OCI-LY1 (cell line): ENCODE measurements at regions not wholly inside any gene's neighbourhood (a gene's known extent, or its start where the extent isn't known, plus 50 kb on each side); places are given as distances from the start of the nearest gene placed in this dataset.

Experiments
- H2AFZ ChIP-seq: fragments of 200-600 bp; sonication (generic), shearing (Covaris generic); 2 replicates; pipeline ENCODE4 v1.6.0; 2014; ENCODE audit warnings: antibody characterized with exemption, mild to moderate bottlenecking, low read length
- H3F3A ChIP-seq: fragments of 200-600 bp; sonication (generic), shearing (Covaris generic); 2 replicates; pipeline ENCODE4 v1.6.0; 2014; ENCODE audit warnings: mild to moderate bottlenecking, antibody characterized with exemption, low read length, moderate library complexity; ENCODE audit not compliant: insufficient read depth
- H3K27ac ChIP-seq: fragments of 200-600 bp; sonication (generic); 2 replicates; pipeline ENCODE4 v1.5.1; 2014; ENCODE audit warnings: low read length, mixed run types, mild to moderate bottlenecking, low read depth; ENCODE audit not compliant: poor library complexity, severe bottlenecking
- H3K27me3 ChIP-seq: fragments of 200-600 bp; sonication (generic); 2 replicates; pipeline ENCODE4 v1.6.0; 2014; ENCODE audit warnings: antibody characterized with exemption, mild to moderate bottlenecking, low read length, moderate library complexity; ENCODE audit not compliant: insufficient read depth
- H3K36me3 ChIP-seq: fragments of 200-600 bp; sonication (generic); 2 replicates; pipeline ENCODE4 v1.6.1; 2014; ENCODE audit warnings: mild to moderate bottlenecking, antibody characterized with exemption, low read length, moderate library complexity, mixed read lengths; ENCODE audit not compliant: insufficient read depth
- H3K4me1 ChIP-seq: fragments of 200-600 bp; sonication (generic); 2 replicates; pipeline ENCODE4 v1.5.1; 2014; ENCODE audit warnings: mild to moderate bottlenecking, low read length, moderate library complexity; ENCODE audit not compliant: insufficient read depth, severe bottlenecking
- H3K4me2 ChIP-seq: fragments of 200-600 bp; sonication (generic), shearing (Covaris generic); 2 replicates; pipeline ENCODE4 v1.6.1; 2014; ENCODE audit warnings: low read length
- H3K4me3 ChIP-seq: fragments of 200-600 bp; sonication (generic); 2 replicates; pipeline ENCODE4 v1.5.1; 2014; ENCODE audit warnings: low read length, low read depth, mild to moderate bottlenecking, mixed read lengths; ENCODE audit not compliant: poor library complexity, severe bottlenecking
- H3K79me2 ChIP-seq: fragments of 200-600 bp; shearing (Covaris generic); 2 replicates; pipeline ENCODE4 v1.6.1; 2016; ENCODE audit warnings: mixed run types, low read length, mixed read lengths; ENCODE audit not compliant: insufficient read depth
- H3K9ac ChIP-seq: fragments of 200-600 bp; sonication (generic), shearing (Covaris generic); 2 replicates; pipeline ENCODE4 v1.6.1; 2014; ENCODE audit warnings: mild to moderate bottlenecking, low read length, mixed read lengths
- H3K9me2 ChIP-seq: fragments of 200-600 bp; sonication (generic), shearing (Covaris generic); 2 replicates; pipeline ENCODE4 v1.6.1; 2014; ENCODE audit warnings: low read depth, mild to moderate bottlenecking, low read length, mixed read lengths
- H3K9me3 ChIP-seq: fragments of 200-600 bp; shearing (Covaris generic); 2 replicates; pipeline ENCODE4 v1.6.1; 2014; ENCODE audit warnings: low read length, mixed read lengths
- H4K20me1 ChIP-seq: fragments of 200-600 bp; sonication (generic), shearing (Covaris generic); 2 replicates; pipeline ENCODE4 v1.6.0; 2016; ENCODE audit warnings: mild to moderate bottlenecking, low read length; ENCODE audit not compliant: insufficient read depth
- EZH2 ChIP-seq: fragments of 200-600 bp; sonication (generic), shearing (Covaris generic); IDR thresholded peaks from 2 replicates; pipeline ENCODE4 v1.8.0; 2017; ENCODE audit warnings: borderline replicate concordance, mixed run types, mild to moderate bottlenecking, antibody characterized with exemption, low read length, moderate library complexity, mixed read lengths
- TF ChIP-seq, protein P1 (sequence below): fragments of 200-600 bp; sonication (generic), shearing (Covaris generic); IDR thresholded peaks from 2 replicates; pipeline ENCODE4 v1.5.1; 2017; ENCODE audit warnings: mild to moderate bottlenecking, antibody characterized with exemption, low read length, moderate library complexity, mixed read lengths

- Histone ChIP-seq H3K27ac (no peak overlapping the region), H2AFZ (no peak overlapping the region), H3K9ac (no peak overlapping the region), H3K36me3 (no peaks in the 10 kb centered on the region), H3K4me2 (no peak overlapping the region), H4K20me1 (no peaks in the 10 kb centered on the region), H3K79me2 (no peaks in the 10 kb centered on the region), H3F3A (no peaks in the 10 kb centered on the region), H3K9me2 (no peaks in the 10 kb centered on the region), H3K9me3 (no peaks in the 10 kb centered on the region), H3K4me3 (no peak overlapping the region), H3K27me3 (no peaks in the 10 kb centered on the region), H3K4me1 (no peaks in the 10 kb centered on the region)
- TF ChIP-seq EZH2, result no peak
- TF ChIP-seq, protein P1, sequence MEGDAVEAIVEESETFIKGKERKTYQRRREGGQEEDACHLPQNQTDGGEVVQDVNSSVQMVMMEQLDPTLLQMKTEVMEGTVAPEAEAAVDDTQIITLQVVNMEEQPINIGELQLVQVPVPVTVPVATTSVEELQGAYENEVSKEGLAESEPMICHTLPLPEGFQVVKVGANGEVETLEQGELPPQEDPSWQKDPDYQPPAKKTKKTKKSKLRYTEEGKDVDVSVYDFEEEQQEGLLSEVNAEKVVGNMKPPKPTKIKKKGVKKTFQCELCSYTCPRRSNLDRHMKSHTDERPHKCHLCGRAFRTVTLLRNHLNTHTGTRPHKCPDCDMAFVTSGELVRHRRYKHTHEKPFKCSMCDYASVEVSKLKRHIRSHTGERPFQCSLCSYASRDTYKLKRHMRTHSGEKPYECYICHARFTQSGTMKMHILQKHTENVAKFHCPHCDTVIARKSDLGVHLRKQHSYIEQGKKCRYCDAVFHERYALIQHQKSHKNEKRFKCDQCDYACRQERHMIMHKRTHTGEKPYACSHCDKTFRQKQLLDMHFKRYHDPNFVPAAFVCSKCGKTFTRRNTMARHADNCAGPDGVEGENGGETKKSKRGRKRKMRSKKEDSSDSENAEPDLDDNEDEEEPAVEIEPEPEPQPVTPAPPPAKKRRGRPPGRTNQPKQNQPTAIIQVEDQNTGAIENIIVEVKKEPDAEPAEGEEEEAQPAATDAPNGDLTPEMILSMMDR, result no peak
Measured at GRCh38 chr6:11930240-11930639, 81.9 kb upstream of the HIVEP1 start.

GRCh38 chr6:11929241-11929835, 82.8 kb upstream of the HIVEP1 start:
- no peaks in the 10 kb centered on the region for H3K36me3 ChIP-seq
- no peak overlapping the region for H3K9ac ChIP-seq
- TF ChIP-seq EZH2, result no peak
- TF ChIP-seq, protein P1, result no peak
- no peak overlapping the region for H3K4me2 ChIP-seq
- no peaks in the 10 kb centered on the region for H3K9me2 ChIP-seq
- no peaks in the 10 kb centered on the region for H3K4me1 ChIP-seq
- no peak overlapping the region for H3K4me3 ChIP-seq
- H2AFZ ChIP-seq, result no peak overlapping the region
- H3K9me3 ChIP-seq, result no peaks in the 10 kb centered on the region
- H3F3A ChIP-seq, result no peaks in the 10 kb centered on the region
- no peaks in the 10 kb centered on the region for H3K27me3 ChIP-seq
- H3K27ac ChIP-seq, result no peak overlapping the region
- H3K79me2 ChIP-seq, result no peaks in the 10 kb centered on the region
- no peaks in the 10 kb centered on the region for H4K20me1 ChIP-seq

- H2AFZ ChIP-seq, result no peak overlapping the region
- H3K4me3 ChIP-seq, result no peak overlapping the region
- no peaks in the 10 kb centered on the region for H3K36me3 ChIP-seq
- no peaks in the 10 kb centered on the region for H3K27me3 ChIP-seq
- H3K4me1 ChIP-seq, result no peaks in the 10 kb centered on the region
- H3K9me2 ChIP-seq, result no peaks in the 10 kb centered on the region
- no peaks in the 10 kb centered on the region for H3K9me3 ChIP-seq
- H4K20me1 ChIP-seq, result no peaks in the 10 kb centered on the region
- no peaks in the 10 kb centered on the region for H3K79me2 ChIP-seq
- no peaks in the 10 kb centered on the region for H3F3A ChIP-seq
- H3K4me2 ChIP-seq, result no peak overlapping the region
- no peak overlapping the region for H3K9ac ChIP-seq
- no peak for TF ChIP-seq EZH2
- H3K27ac ChIP-seq, result no peak overlapping the region
Measured at GRCh38 chr6:11926594-11927407, 85.3 kb upstream of the HIVEP1 start.
